Uterus (tissue), 3 donors: ENCODE measurements at regions not wholly inside any gene's neighbourhood (a gene's known extent, or its start where the extent isn't known, plus 50 kb on each side); places are given as distances from the start of the nearest gene placed in this dataset.
A peak's percentile ranks its signal among the peaks of the same experiment; 100 is the strongest.

Experiments used
- DNase-seq, 2 donors: peaks; one replicate each; pipeline ENCODE4 v3.0.0-alpha.2; 2019 to 2020
- H3K27ac ChIP-seq, 2 donors: fragments of 200-600 bp; sonication (generic); 1 replicate in 1 of 2; 2 replicates in 1 of 2; pipeline ENCODE4 v1.5.1; 2016 to 2018
- H3K27me3 ChIP-seq, 2 donors: fragments of 200-600 bp; sonication (generic); one replicate each; pipeline ENCODE4 v1.5.1; 2018 to 2019; ENCODE audit warnings: control low read depth in 1 of 2
- H3K36me3 ChIP-seq, 2 donors: fragments of 200-600 bp; sonication (generic); one replicate each; pipeline ENCODE4 v1.5.1; 2019; ENCODE audit warnings: control low read depth in 1 of 2
- H3K4me1 ChIP-seq, 2 donors: fragments of 200-600 bp; sonication (generic); one replicate each; pipeline ENCODE4 v1.5.1; 2018 to 2019; ENCODE audit warnings: control low read depth in 1 of 2
- H3K4me3 ChIP-seq, 2 donors: fragments of 200-600 bp; sonication (generic); 1 replicate in 1 of 2; 2 replicates in 1 of 2; pipeline ENCODE4 v1.5.1; 2018 to 2019; ENCODE audit warnings: mild to moderate bottlenecking in 1 of 2
- H3K9me3 ChIP-seq, 2 donors: fragments of 200-600 bp; sonication (generic); one replicate each; pipeline ENCODE4 v1.5.1; 2019; ENCODE audit warnings: control low read depth in 1 of 2
- CTCF ChIP-seq, 4 experiments: fragments of 200-600 bp in 2 of 4; fragments of 450-650 bp in 2 of 4; sonication (generic) in 2 of 4; IDR thresholded peaks; one replicate each; pipeline ENCODE4 v1.5.1; 2016 to 2019; ENCODE audit warnings: antibody characterized with exemption in 4 of 4, mild to moderate bottlenecking in 2 of 4, moderate library complexity in 1 of 4
- POLR2A ChIP-seq, 2 donors: fragments of 450-650 bp; IDR thresholded peaks; one replicate each; pipeline ENCODE4 v1.6.1; 2016; ENCODE audit warnings: antibody characterized with exemption in 2 of 2, mild to moderate bottlenecking in 1 of 2, moderate library complexity in 1 of 2
- intact Hi-C: fragments of 100-400 bp; cut with DNase I; formaldehyde crosslinking; loops from one replicate; pipeline ENCODE4 v1.15.1; 2023; ENCODE audit warnings: low total_unique reads
- donor health status: DM: yes; HTN: yes; CAD: no.

- intact Hi-C loops = no loop called here
- no peak for DNase-seq
- Histone ChIP-seq H3K9me3 (no peaks in the 10 kb centered on the region), H3K27me3 (no peaks in the 10 kb centered on the region), H3K4me1 (no peaks in the 10 kb centered on the region), H3K36me3 (no peaks in the 10 kb centered on the region), H3K27ac (no peak overlapping the region), H3K4me3 (no peak overlapping the region)
- TF ChIP-seq CTCF (IDR thresholded peaks at IDR 0.05) (no peak), POLR2A (IDR thresholded peaks at IDR 0.05) (no peak)
Measured at GRCh38 chr10:118903251-118903650, 126.3 kb upstream of the NANOS1 start.

DNA sequence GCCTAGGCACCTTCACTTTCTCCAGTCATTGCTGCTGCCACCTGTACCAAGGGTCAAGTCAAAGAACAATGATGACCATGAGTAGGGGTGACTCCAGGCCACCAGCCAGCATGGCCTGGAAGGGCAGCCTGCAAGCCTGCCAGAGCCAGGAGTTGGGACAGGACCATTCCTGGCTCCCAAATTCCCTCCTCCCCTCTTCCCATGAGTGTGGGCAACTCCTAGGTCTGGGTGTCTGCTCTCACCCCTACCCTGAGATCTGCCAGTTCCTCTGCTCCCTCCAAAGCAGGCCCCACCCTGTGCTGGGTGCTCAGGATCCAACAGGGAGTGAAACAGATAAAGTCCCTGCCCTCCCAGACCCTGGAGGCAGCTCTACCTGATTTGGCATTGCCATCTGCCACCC is 125.8 kb upstream of the NANOS1 start:
- TF ChIP-seq CTCF (IDR thresholded peaks at IDR 0.05) (no peak), POLR2A (IDR thresholded peaks at IDR 0.05) (no peak)
- intact Hi-C loops = no loop called here

DNA sequence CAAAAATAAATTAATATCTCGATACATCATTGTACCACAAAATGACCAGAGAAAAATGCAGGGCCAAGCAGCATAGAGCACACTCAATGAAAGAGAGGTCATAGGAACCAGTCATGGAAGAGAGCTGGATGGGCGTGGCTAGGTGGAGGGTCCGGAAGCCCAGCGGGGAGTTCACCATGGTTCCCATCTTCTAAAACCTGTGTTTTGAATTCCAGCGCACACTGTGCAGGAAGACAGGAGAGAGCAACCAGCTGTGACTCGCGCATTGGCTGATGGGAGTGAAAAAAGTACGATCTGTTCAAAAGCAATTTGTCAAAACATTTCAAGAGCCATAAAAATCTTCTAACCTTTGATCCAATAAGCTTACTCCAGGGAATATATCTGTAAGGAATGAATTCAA is 125.2 kb upstream of the NANOS1 start:
- Histone ChIP-seq H3K4me3 (no peak overlapping the region), H3K9me3 (no peaks in the 10 kb centered on the region), H3K27me3 (no peaks in the 10 kb centered on the region), H3K4me1 (no peaks in the 10 kb centered on the region), H3K36me3 (no peaks in the 10 kb centered on the region), H3K27ac (no peak overlapping the region)
- TF ChIP-seq POLR2A (IDR thresholded peaks at IDR 0.05) = no peak
- no peak for TF ChIP-seq CTCF (IDR thresholded peaks at IDR 0.05)
- intact Hi-C loops = no loop called here
- DNase-seq = peak in 1 of 2 donors; percentile 24

More for the DNA sequence above, 125.8 kb upstream of the NANOS1 start:
- Histone ChIP-seq H3K27me3 (no peaks in the 10 kb centered on the region), H3K4me3 (no peak overlapping the region), H3K36me3 (no peaks in the 10 kb centered on the region), H3K27ac (no peak overlapping the region), H3K9me3 (no peaks in the 10 kb centered on the region), H3K4me1 (no peaks in the 10 kb centered on the region)
- DNase-seq = no peak

- Histone ChIP-seq H3K27ac (no peak overlapping the region), H3K4me1 (no peaks in the 10 kb centered on the region), H3K27me3 (no peaks in the 10 kb centered on the region), H3K4me3 (no peak overlapping the region), H3K36me3 (no peaks in the 10 kb centered on the region), H3K9me3 (no peaks in the 10 kb centered on the region)
- no peak for DNase-seq
- TF ChIP-seq CTCF (IDR thresholded peaks at IDR 0.05) (no peak), POLR2A (IDR thresholded peaks at IDR 0.05) (no peak)
- intact Hi-C loops = no loop called here
Measured at GRCh38 chr10:118907051-118907450, 122.5 kb upstream of the NANOS1 start.

- TF ChIP-seq CTCF (IDR thresholded peaks at IDR 0.05) (no peak), POLR2A (IDR thresholded peaks at IDR 0.05) (no peak)
- Histone ChIP-seq H3K27me3 (no peaks in the 10 kb centered on the region), H3K9me3 (no peaks in the 10 kb centered on the region), H3K4me3 (no peak overlapping the region), H3K4me1 (no peaks in the 10 kb centered on the region), H3K36me3 (no peaks in the 10 kb centered on the region), H3K27ac (no peak overlapping the region)
- intact Hi-C loops = no loop called here
- no peak for DNase-seq
Measured at GRCh38 chr10:118908557-118909256, 120.8 kb upstream of the NANOS1 start.
